GDM1 (cell line): ENCODE measurements at regions not wholly inside any gene's neighbourhood (a gene's known extent, or its start where the extent isn't known, plus 50 kb on each side); places are given as distances from the start of the nearest gene placed in this dataset.

Experiments used
- DNase-seq: peaks from one replicate; lab custom pipeline; 2025; lab: John Stamatoyannopoulos, UW

- DNase-seq = no peak
Measured at GRCh38 chr5:116695681-116696080, 121.1 kb upstream of the SEMA6A start.

GRCh38 chr5:116686438-116686837, 111.8 kb upstream of the SEMA6A start:
- no peak for DNase-seq

- DNase-seq = no peak
Measured at GRCh38 chr5:116685931-116686330, 111.3 kb upstream of the SEMA6A start.

- no peak for DNase-seq
Measured at GRCh38 chr5:116685069-116685468, 110.4 kb upstream of the SEMA6A start.

- DNase-seq = no peak
Measured at GRCh38 chr5:116681334-116682013, 106.9 kb upstream of the SEMA6A start.

GRCh38 chr5:116675626-116675910, 100.9 kb upstream of the SEMA6A start:
- DNase-seq = no peak

- DNase-seq = no peak
Measured at GRCh38 chr5:116674881-116675625, 100.4 kb upstream of the SEMA6A start.

- no peak for DNase-seq
Measured at GRCh38 chr5:116673453-116673852, 98.8 kb upstream of the SEMA6A start.

GRCh38 chr5:116672203-116672602, 97.6 kb upstream of the SEMA6A start:
- no peak for DNase-seq

GRCh38 chr5:116671211-116671736, 96.7 kb upstream of the SEMA6A start:
- no peak for DNase-seq

- no peak for DNase-seq
Measured at GRCh38 chr5:116669261-116670031, 94.8 kb upstream of the SEMA6A start.

GRCh38 chr5:116668390-116668789, 93.8 kb upstream of the SEMA6A start:
- DNase-seq = no peak

- no peak for DNase-seq
Measured at GRCh38 chr5:116666901-116667300, 92.3 kb upstream of the SEMA6A start.

- no peak for DNase-seq
Measured at GRCh38 chr5:116664988-116665387, 90.4 kb upstream of the SEMA6A start.

GRCh38 chr5:116663081-116663480, 88.5 kb upstream of the SEMA6A start:
- DNase-seq = no peak

GRCh38 chr5:116661419-116661818, 86.8 kb upstream of the SEMA6A start:
- DNase-seq = no peak

- no peak for DNase-seq
Measured at GRCh38 chr5:116660929-116661328, 86.3 kb upstream of the SEMA6A start.

GRCh38 chr5:116658830-116659229, 84.2 kb upstream of the SEMA6A start:
- DNase-seq = no peak

- DNase-seq = no peak
Measured at GRCh38 chr5:116658141-116658540, 83.5 kb upstream of the SEMA6A start.

GRCh38 chr5:116655431-116655830, 80.8 kb upstream of the SEMA6A start:
- DNase-seq = no peak

- DNase-seq = no peak
Measured at GRCh38 chr5:116654925-116655324, 80.3 kb upstream of the SEMA6A start.

- DNase-seq = no peak
Measured at GRCh38 chr5:116652903-116653302, 78.3 kb upstream of the SEMA6A start.

GRCh38 chr5:116652196-116652729, 77.6 kb upstream of the SEMA6A start:
- no peak for DNase-seq
